ENCODE measurements at regions not wholly inside any gene's neighbourhood (a gene's known extent, or its start where the extent isn't known, plus 50 kb on each side); places are given as distances from the start of the nearest gene placed in this dataset.

DNA sequence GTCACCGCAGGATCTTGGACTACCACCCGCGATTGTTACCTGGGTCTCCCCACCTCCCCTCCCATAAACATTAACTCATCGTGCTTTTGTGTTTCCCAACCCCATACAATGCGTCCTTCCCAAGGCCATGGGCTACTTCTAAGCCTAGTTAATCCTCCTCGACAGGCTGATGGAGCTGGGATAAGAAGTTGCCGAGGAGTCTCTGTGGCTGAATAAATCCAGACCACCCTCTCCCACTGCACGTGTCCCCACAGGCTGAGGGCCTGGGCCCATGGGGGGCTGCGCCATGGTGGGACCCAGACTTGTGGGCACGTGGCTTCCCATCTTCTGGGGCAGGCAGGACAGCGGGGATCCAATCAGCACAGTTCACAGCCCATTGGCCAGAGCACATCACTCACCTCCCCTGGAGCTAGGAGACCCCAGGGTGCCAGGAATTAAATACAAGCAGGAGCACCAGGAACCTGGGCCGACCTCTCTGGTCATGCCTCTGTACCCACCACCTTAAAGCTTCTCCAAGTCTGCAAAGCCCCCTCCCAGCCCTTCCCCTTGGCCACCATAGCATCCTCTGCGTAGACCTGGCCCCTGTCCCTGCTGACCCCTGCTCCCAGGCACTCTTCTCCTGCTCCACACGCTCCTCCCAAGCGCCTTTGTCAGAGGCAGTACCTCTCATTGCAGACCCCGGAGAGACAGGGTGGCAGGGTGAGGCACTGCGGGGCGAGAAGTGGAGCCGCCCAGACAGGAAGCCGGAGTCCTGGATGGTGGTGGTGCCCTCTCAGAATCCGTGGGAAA, 51.0 kb upstream of the ID2 start:
- WGBS, 2 donors = 84 to 94% methylated on average over 21 of the region's 21 CpGs
- Histone ChIP-seq H3K9me3 (no peaks in the 10 kb centered on the region), H3K27ac (no peak overlapping the region), H3K36me3 (no peaks in the 10 kb centered on the region), H3K27me3 (no peaks in the 10 kb centered on the region), H3K4me3 (no peak overlapping the region), H3K4me1 (no peaks in the 10 kb centered on the region)
- peak; percentile 40 for DNase-seq
- intact Hi-C loops (cut with DNase I) = no loop called here
- no peak for TF ChIP-seq POLR2A (IDR thresholded peaks at IDR 0.05)
- no peak for TF ChIP-seq CTCF (IDR thresholded peaks at IDR 0.05)
- no peak for TF ChIP-seq EP300 (IDR thresholded peaks at IDR 0.05)
- no peak for TF ChIP-seq POLR2AphosphoS5 (IDR thresholded peaks at IDR 0.05)

DNA sequence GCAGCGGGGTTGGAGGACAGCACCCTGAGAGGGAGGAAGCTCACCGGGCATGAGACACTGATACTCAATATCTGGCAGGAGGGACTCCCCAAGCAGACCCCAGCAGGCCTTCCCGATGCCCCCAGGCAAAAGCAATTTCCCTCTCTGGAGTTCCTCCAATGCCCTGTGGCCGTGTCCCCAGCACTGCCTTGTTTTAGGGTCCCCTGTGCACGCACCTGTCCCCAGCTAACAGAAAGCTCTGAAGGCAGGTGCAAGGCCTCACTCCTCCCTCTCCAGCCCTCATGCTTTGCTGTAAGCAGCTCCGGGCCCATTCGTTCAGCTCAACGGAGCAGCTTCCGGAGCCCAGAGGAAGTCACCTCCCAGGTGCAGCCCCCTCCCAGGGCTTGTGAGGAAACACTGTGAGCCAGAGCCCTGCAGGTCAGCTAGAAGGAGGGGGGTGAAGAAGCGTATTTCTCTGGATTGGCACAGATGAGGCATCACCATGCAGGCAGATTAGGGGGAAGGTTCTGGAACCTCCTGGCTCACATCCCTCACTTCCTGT, 50.3 kb upstream of the ID2 start:
- H3K36me3 ChIP-seq = no peaks in the 10 kb centered on the region
- 70 to 88% methylated on average over 10 of the region's 10 CpGs for WGBS, 2 donors
- H3K9me3 ChIP-seq = no peaks in the 10 kb centered on the region
- no peak for DNase-seq
- no peaks in the 10 kb centered on the region for H3K27me3 ChIP-seq
- no peak overlapping the region for H3K27ac ChIP-seq
- H3K4me1 ChIP-seq = peaks cover 0 to 6% (median 5%) of the 10 kb centered on the region in 4 donors
- TF ChIP-seq CTCF (IDR thresholded peaks at IDR 0.05) (no peak), EP300 (IDR thresholded peaks at IDR 0.05) (no peak), POLR2AphosphoS5 (IDR thresholded peaks at IDR 0.05) (no peak), POLR2A (IDR thresholded peaks at IDR 0.05) (no peak)
- intact Hi-C loops (cut with DNase I) = no loop called here
- no peak overlapping the region for H3K4me3 ChIP-seq

Small RNAs in the stretch of these regions (small RNA-seq; reads per million reads assigned to genes)
- 0 reads per million in 3 donors for gene AC092580.3
- gene RNU6ATAC37P = 0 reads per million in 3 donors
- 0 reads per million in 3 donors for gene SNRPEP5
